ENCODE measurements at regions not wholly inside any gene's neighbourhood (a gene's known extent, or its start where the extent isn't known, plus 50 kb on each side); places are given as distances from the start of the nearest gene placed in this dataset.

DNA sequence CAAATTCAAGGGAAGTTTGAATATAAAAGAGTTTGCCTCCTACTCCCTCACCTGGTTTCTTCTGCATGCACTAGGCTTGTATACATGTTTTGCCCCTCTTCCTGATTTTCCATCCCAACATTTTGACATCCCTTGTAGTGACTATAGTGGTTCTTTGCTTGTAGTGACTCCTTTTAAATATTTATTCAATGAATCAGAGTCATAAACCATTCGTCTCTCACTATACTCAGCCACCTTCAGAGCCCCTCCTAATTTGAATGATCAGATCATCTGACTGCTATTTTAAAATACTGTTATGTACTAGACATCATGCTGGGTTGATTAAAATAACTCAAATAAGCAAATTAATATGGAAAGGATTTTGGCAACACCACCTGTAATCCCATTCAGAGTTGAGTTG, 492.1 kb upstream of the PIK3C3 start:
- TF ChIP-seq SIN3A (IDR thresholded peaks at IDR 0.05; ENCODE audit: borderline replicate concordance, insufficient read depth, low read length): no peak
- no peak for TF ChIP-seq FOXP2 (optimal IDR thresholded peaks at IDR 0.05; ENCODE audit: borderline replicate concordance, extremely low read depth, extremely low read length, insufficient read depth)
- TF ChIP-seq, protein P1, sequence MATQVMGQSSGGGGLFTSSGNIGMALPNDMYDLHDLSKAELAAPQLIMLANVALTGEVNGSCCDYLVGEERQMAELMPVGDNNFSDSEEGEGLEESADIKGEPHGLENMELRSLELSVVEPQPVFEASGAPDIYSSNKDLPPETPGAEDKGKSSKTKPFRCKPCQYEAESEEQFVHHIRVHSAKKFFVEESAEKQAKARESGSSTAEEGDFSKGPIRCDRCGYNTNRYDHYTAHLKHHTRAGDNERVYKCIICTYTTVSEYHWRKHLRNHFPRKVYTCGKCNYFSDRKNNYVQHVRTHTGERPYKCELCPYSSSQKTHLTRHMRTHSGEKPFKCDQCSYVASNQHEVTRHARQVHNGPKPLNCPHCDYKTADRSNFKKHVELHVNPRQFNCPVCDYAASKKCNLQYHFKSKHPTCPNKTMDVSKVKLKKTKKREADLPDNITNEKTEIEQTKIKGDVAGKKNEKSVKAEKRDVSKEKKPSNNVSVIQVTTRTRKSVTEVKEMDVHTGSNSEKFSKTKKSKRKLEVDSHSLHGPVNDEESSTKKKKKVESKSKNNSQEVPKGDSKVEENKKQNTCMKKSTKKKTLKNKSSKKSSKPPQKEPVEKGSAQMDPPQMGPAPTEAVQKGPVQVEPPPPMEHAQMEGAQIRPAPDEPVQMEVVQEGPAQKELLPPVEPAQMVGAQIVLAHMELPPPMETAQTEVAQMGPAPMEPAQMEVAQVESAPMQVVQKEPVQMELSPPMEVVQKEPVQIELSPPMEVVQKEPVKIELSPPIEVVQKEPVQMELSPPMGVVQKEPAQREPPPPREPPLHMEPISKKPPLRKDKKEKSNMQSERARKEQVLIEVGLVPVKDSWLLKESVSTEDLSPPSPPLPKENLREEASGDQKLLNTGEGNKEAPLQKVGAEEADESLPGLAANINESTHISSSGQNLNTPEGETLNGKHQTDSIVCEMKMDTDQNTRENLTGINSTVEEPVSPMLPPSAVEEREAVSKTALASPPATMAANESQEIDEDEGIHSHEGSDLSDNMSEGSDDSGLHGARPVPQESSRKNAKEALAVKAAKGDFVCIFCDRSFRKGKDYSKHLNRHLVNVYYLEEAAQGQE (IDR thresholded peaks at IDR 0.05; ENCODE audit: insufficient read depth in 1 of 2, low read depth in 2 of 2, low read length in 2 of 2): no peak
- TF ChIP-seq POLR2AphosphoS5 (IDR thresholded peaks at IDR 0.05; ENCODE audit: low read depth, low read length): no peak
- no peak for TF ChIP-seq TAF1 (IDR thresholded peaks at IDR 0.05; ENCODE audit: borderline replicate concordance, insufficient read depth, low read length)

- TF ChIP-seq, protein P1 (IDR thresholded peaks at IDR 0.05; ENCODE audit: insufficient read depth in 1 of 2, low read depth in 2 of 2, low read length in 2 of 2): no peak
- no peak for TF ChIP-seq SIN3A (IDR thresholded peaks at IDR 0.05; ENCODE audit: borderline replicate concordance, insufficient read depth, low read length)
- TF ChIP-seq FOXP2 (optimal IDR thresholded peaks at IDR 0.05; ENCODE audit: borderline replicate concordance, extremely low read depth, extremely low read length, insufficient read depth): no peak
- TF ChIP-seq TAF1 (IDR thresholded peaks at IDR 0.05; ENCODE audit: borderline replicate concordance, insufficient read depth, low read length): no peak
- TF ChIP-seq POLR2AphosphoS5 (IDR thresholded peaks at IDR 0.05; ENCODE audit: low read depth, low read length): no peak
These were observed 493.9 kb upstream of the PIK3C3 start for GRCh38 chr18:41461114-41461513.

DNA sequence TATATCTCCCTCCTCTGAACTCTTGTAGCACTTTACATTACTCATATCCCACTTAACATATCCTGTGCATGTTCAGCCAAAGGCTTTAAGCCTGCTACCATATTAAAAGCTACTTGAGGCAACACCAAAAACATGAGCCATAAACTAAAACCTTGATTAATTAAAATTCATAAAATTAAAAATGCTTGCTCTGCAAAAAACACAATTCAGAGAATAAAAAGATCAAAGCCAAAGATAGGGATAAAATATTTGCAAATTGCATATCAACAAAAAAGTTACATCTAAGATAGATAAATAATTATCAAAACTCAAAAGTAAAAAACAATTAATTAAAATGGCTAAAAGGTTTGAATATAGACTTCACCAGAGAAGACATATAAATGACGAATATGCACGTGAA, 495.4 kb upstream of the PIK3C3 start:
- TF ChIP-seq, protein P1 (IDR thresholded peaks at IDR 0.05; ENCODE audit: insufficient read depth in 1 of 2, low read depth in 2 of 2, low read length in 2 of 2): no peak
- TF ChIP-seq SIN3A (IDR thresholded peaks at IDR 0.05; ENCODE audit: borderline replicate concordance, insufficient read depth, low read length) (no peak), POLR2AphosphoS5 (IDR thresholded peaks at IDR 0.05; ENCODE audit: low read depth, low read length) (no peak), TAF1 (IDR thresholded peaks at IDR 0.05; ENCODE audit: borderline replicate concordance, insufficient read depth, low read length) (no peak), FOXP2 (optimal IDR thresholded peaks at IDR 0.05; ENCODE audit: borderline replicate concordance, extremely low read depth, extremely low read length, insufficient read depth) (no peak)

- TF ChIP-seq POLR2AphosphoS5 (IDR thresholded peaks at IDR 0.05; ENCODE audit: low read depth, low read length) (no peak), SIN3A (IDR thresholded peaks at IDR 0.05; ENCODE audit: borderline replicate concordance, insufficient read depth, low read length) (no peak), TAF1 (IDR thresholded peaks at IDR 0.05; ENCODE audit: borderline replicate concordance, insufficient read depth, low read length) (no peak)
These were observed 496.7 kb upstream of the PIK3C3 start for GRCh38 chr18:41458376-41458775.

DNA sequence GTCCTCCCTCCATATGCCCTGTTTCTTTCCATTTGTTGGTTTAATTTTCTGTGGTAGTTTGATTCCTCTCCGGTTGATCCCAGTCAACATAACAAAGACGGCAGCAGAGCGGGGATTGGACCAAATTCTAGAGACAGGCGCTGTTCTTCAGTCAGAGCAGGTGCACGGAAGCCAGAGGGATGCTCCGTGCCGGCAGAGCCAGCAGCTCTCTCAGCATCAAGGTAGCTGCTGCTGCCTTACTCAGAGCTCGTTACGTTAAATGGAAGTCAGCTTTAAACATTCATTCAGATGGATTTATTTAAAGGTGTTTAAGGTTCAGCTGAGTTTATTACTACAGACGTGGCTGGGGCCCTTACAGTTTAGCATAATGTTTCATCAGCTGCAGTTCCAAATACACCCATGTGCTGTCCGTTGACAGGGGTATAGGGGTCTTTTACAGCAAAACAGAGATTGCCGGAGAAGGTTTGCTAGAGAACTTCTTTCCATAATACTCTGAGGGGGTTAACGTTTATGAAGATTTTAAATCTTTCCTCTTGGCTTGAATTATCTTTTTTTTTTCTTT, 497.2 kb upstream of the PIK3C3 start:
- TF ChIP-seq SIN3A (IDR thresholded peaks at IDR 0.05; ENCODE audit: borderline replicate concordance, insufficient read depth, low read length): no peak
- no peak for TF ChIP-seq FOXP2 (optimal IDR thresholded peaks at IDR 0.05; ENCODE audit: borderline replicate concordance, extremely low read depth, extremely low read length, insufficient read depth)
- TF ChIP-seq TAF1 (IDR thresholded peaks at IDR 0.05; ENCODE audit: borderline replicate concordance, insufficient read depth, low read length): no peak
- TF ChIP-seq POLR2AphosphoS5 (IDR thresholded peaks at IDR 0.05; ENCODE audit: low read depth, low read length): no peak
- TF ChIP-seq, protein P1 (IDR thresholded peaks at IDR 0.05; ENCODE audit: insufficient read depth in 1 of 2, low read depth in 2 of 2, low read length in 2 of 2): no peak

Data from PFSK-1 (cell line).